ENCODE measurements at regions not wholly inside any gene's neighbourhood (a gene's known extent, or its start where the extent isn't known, plus 50 kb on each side); places are given as distances from the start of the nearest gene placed in this dataset.

DNA sequence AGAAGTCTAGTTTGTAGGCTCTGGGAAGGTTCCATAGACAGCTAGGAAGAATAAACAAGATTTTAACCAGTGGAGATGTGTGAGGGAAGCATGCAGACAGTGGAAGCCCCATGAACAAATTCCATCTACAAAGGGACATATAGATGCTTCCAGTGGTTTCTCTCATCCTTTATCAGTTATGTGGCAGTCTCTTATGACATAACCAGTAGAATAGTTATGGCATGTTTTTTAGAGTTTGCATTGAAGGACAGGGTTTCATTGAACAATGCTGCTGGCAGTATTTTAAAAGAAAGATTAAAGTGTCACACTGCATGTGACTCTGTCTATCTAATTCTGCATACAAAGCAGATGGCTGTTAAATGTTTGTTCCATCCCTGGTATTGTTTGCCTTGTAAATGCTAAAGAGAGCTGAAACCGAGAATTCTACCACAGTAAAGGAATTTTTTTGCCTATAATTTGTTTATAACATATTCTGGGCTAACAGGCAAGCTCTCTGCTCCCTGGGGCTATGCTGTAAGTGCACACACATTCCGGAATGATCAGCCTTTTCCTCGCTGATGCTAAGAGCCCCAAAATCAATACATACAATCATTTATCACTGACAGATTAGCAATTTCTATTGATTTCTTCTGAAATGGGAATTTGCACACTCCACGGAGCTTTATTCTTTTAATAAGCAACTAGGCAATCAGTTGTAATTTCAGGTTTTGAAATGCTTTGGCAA is 76.8 kb upstream of the PELI1 start:
- no peak for DNase-seq (ENCODE audit: low read depth, low spot score)

- DNase-seq (ENCODE audit: low read depth, low spot score) = no peak
These were observed 77.7 kb upstream of the PELI1 start for GRCh38 chr2:64221935-64222334.

GRCh38 chr2:64222351-64222750 is 78.1 kb upstream of the PELI1 start:
- no peak for DNase-seq (ENCODE audit: low read depth, low spot score)

- no peak for DNase-seq (ENCODE audit: low read depth, low spot score)
These were observed 78.8 kb upstream of the PELI1 start for GRCh38 chr2:64223055-64223454.

DNA sequence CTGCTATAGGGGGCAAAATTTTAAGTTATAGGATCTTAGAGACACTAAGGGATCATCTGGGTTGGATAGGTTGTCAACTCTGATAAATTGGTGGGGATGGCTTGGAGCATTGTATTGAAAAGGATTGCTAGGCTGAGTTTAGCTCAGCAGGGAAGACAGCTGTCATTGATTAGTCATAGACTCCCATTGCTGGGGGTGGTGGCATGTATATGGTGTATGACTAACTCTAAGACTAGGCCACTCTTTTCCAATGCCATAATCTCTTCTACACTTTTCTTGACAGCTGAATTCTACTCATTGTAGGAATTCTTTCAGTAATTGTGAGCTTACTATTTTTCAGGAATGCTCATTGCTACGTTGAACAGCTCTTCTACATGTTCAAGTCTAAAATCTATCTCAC is 81.3 kb upstream of the PELI1 start:
- no peak for DNase-seq (ENCODE audit: low read depth, low spot score)

GRCh38 chr2:64226611-64227010 is 82.4 kb upstream of the PELI1 start:
- DNase-seq (ENCODE audit: low read depth, low spot score) = no peak

- DNase-seq (ENCODE audit: low read depth, low spot score) = no peak
These were observed 83.4 kb upstream of the PELI1 start for GRCh38 chr2:64227603-64228125.

GRCh38 chr2:64228126-64228678 is 84.0 kb upstream of the PELI1 start:
- no peak for DNase-seq (ENCODE audit: low read depth, low spot score)

GRCh38 chr2:64228918-64229317 is 84.7 kb upstream of the PELI1 start:
- no peak for DNase-seq (ENCODE audit: low read depth, low spot score)

GRCh38 chr2:64230540-64230939 is 86.3 kb upstream of the PELI1 start:
- no peak for DNase-seq (ENCODE audit: low read depth, low spot score)

DNA sequence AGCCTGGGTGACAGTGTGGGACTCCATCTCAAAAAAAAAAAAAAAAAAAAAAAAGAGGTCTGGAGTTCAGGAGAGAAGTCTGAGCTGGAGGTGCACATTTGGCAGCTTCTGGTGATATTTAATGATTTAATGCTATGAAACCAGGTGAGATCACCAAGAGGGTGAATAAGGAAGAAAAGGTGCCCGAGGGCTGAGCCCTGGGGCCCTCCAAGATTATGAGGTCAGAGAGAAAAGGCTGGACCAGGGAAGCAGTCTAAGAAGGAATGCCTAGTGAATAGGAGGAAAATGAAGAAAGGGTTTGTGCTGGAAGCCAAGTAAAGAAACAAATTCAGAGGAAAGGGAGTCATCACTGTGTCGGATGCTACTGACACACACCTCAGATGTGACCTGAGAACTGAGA is 88.0 kb upstream of the PELI1 start:
- no peak for DNase-seq (ENCODE audit: low read depth, low spot score)

GRCh38 chr2:64233376-64233922 is 89.2 kb upstream of the PELI1 start:
- DNase-seq (ENCODE audit: low read depth, low spot score) = no peak

DNA sequence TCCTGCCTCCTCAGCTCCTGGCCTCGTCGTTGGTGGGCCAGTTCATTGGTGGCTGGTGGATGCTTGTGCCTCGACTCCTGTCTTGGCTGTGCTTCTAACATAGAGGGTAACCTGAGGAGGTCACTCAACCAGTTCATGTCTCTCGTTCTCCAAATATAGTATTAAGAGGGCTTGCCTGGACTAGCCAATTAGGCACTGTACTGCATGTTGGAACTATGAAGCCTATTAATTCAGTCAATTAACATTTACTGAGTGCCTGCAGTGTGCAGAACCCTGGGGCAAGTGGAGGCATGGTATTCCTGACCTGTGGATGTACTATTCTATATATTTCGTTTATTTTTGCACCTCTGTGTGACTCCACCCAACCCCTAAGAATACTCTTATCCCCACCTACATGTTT is 89.9 kb upstream of the PELI1 start:
- DNase-seq (ENCODE audit: low read depth, low spot score) = no peak

- no peak for DNase-seq (ENCODE audit: low read depth, low spot score)
These were observed 90.6 kb upstream of the PELI1 start for GRCh38 chr2:64234785-64235184.

DNA sequence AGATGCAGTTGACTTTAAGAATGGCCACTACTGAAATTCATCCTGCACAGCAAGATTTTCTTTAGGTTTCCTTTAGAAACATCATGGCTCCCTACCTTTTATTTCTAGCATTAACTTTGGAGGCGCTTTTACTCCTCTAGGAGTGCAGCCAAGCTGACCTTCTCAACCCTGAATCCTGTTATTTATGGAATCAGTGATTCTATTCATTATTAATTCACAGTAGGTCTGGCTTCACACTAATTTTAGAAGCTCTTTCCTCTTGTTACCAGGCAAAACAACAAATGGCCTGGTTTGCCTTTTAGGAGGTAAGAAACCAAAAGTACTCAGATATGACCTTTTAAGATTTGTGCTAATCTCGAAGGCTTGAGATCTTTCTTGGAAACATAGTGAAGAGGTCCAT is 93.0 kb upstream of the PELI1 start:
- no peak for DNase-seq (ENCODE audit: low read depth, low spot score)

GRCh38 chr2:64238799-64239198 is 94.6 kb upstream of the PELI1 start:
- DNase-seq (ENCODE audit: low read depth, low spot score) = no peak

DNA sequence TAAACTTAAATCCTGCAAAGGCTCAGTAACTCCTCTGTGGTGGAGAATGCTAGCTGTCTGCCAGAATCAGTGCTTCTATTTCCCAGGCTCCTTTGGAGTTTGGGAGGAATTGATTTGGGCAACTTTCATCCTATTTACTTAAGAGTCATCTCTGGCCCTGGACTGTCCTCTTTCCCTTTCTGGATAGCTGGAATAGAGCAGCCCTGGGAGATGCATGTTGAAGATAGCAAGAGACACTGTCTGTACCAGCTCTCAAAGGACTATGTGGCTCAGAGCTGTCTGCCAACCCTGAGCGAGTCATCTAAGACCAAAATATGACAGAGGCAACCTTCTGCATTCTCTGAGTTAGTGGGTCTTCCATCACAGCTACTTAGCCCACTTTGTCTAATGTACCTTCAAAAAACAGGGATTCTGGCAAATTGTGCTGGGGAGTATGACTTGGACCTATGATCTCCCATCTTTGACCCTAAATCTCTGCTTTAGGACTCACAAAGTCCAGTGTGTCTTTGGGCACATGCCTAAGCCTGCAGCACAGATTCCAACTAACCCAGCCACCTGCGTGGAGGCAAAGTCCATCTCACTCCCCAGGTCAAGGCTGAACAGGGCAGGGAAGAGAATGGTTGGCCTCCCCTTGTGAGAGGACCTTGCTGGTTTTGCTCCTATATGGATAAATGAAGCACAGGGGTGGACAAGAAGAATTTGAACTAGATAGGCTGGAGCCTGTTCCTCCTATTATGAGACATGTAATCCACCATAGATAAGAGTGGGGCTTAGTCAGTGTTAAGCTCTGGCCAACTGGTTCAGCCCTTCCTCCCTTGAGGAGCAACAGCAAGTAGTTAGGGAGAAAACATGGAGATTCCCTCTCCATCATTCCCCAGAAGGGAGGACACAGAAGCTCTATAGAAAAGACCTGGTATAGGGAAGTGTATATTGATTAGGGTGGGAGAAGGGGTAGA is 99.1 kb upstream of the PELI1 start:
- DNase-seq (ENCODE audit: low read depth, low spot score) = no peak

- no peak for DNase-seq (ENCODE audit: low read depth, low spot score)
These were observed 99.8 kb upstream of the PELI1 start for GRCh38 chr2:64244037-64244416.

DNA sequence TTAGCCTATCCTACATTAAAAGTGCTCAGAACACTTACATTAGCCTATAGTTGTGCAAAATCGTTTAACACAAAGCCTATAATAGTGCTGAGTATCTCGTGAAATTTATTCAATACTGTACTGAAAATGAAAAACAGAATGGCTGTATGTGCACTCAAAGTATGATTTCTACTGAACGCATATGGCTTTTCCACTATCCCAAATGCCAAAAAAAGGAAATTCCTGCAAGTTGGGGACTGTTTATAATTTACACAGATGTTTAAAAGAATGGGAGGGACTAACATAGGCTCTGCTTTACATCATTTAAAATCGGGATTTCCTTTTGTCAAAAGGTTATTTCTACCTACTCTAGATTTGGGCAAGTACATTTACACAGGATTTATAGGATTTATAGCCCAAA is 101.4 kb upstream of the PELI1 start:
- no peak for DNase-seq (ENCODE audit: low read depth, low spot score)

- DNase-seq (ENCODE audit: low read depth, low spot score) = no peak
These were observed 102.7 kb upstream of the PELI1 start for GRCh38 chr2:64246962-64247361.

- DNase-seq (ENCODE audit: low read depth, low spot score) = no peak
These were observed 105.2 kb upstream of the PELI1 start for GRCh38 chr2:64249426-64249825.

DNA sequence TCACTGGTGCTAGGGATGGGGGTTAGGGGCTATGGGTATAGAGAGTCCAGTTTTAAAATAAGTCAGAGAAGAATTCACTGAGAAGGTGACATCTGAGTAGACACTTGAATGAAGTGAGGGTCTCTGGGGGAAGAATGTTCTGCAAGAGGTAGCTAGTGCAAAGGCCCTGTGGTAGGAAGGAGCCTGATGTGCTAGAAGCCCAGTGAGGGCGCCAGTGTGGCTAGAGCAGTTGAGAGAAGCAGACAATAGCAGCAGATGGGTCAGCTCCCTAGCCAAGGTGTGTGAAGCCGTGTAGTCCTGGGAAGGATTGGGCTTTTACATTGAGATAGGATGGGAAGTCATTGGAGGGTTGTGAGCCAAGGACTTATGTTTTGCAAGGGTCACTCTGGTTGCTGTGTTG is 105.8 kb upstream of the PELI1 start:
- no peak for DNase-seq (ENCODE audit: low read depth, low spot score)

Data from smooth muscle cell of the brain vasculature (primary cell).